ENCODE measurements at regions not wholly inside any gene's neighbourhood (a gene's known extent, or its start where the extent isn't known, plus 50 kb on each side); places are given as distances from the start of the nearest gene placed in this dataset.

DNA sequence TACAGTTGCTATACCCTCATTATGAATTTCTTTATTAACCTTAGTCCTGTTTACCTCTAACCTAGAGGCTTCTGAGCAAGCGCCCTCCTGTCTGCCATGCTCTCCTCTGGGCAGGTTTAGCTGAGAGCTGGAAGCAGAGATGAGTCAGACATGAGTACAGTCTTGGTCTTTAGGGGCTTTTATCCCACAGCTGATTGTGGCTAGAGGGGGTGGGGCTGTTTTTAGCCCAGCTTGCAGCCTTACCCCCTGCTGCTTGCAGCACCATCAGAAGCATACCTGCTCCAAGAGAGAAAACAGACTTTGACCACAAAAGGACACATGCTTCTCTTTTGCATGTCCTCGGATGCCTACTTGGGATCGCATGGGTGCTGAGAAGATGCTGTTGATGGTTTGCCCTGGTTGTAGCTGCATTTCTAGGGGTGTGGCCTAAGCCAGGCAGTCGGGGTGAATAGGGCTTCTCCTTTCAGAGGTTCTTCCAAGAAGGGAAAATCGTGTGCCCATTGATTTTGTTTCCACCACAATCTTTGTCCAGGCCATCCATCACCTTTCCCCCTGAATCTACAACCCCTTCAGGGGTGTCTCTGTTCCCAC lies 115.0 kb upstream of the LGALSL start:
- TF ChIP-seq CTCF (IDR thresholded peaks at IDR 0.05) (no peak), POLR2A (IDR thresholded peaks at IDR 0.05) (no peak)
